Dermis microvascular lymphatic vessel endothelial cell (primary cell): ENCODE measurements at regions not wholly inside any gene's neighbourhood (a gene's known extent, or its start where the extent isn't known, plus 50 kb on each side); places are given as distances from the start of the nearest gene placed in this dataset.
A peak's percentile ranks its signal among the peaks of the same experiment; 100 is the strongest.

Experiments used
- DNase-seq, 2 donors: peaks; one replicate each; pipeline versions ENCODE4 v3.0.0 to v3.0.0-alpha.2; 2010; ENCODE audit warnings: low read depth in 2 of 2

DNA sequence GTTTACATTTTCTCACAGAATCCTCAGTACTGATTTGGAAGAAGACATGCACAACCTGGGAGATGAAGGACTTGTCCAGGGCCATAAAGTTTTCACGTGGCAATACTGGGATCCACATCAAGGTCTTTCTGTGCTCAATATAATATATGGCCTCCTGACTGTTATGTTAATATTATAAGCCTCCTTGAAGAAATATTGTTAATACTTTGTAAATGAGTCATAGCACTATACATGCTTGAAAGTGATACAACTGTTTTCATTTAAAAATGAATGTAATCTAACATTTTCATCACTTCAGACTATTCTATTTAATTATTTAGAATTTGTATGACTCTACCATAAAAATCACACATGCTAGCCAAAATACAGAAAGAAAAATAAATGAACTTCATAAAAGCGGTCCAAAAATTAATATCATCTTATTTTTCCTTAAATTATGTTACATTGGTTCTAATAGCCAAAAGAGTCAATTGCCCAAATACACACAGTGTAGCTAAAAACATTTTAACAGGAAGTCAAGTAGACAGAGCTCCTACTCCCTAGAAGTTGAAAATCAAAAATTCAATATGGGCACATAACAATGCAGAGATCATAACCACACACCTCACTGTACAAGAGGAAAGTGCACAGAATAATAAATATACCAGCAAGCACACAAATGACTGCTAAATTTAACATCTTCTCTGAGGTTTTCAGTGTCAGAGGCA, 188.0 kb upstream of the HDDC2 start:
- peak in 1 of 2 donors; percentile 7 for DNase-seq

DNA sequence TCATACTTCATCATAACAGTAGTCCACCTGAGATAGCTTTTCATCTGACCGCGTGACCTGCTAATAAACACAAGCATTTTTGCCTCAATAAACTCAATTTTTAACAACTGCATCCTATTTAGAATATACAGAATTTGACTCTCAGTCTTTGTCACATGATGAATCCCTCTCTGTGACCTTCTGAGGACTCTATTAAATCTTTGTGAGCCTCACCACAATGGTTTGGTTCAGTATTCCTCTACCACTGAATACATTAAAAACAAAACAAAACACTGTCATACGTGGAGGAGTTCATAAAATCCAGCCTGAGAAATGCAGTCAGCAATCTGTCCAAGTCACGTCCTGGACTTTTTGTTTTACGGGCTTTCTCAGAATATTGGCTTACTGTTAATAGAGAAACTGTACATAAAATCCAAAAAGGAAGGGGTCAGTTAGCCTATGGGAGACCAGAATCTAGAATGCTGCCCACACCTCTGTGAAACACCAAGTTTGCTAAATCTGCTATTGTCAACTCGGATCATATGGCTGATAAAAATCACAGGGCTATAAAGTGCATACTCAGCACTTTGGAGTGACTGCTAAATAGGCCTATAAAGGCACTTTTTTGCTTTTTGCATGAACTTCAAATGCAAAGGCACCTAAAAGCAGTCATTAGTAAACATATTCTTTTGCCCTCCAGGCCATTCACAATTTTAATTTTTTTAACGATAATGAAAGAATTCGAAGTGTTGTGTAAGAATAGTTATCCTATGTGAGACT, 190.3 kb upstream of the HDDC2 start:
- DNase-seq = no peak

DNA sequence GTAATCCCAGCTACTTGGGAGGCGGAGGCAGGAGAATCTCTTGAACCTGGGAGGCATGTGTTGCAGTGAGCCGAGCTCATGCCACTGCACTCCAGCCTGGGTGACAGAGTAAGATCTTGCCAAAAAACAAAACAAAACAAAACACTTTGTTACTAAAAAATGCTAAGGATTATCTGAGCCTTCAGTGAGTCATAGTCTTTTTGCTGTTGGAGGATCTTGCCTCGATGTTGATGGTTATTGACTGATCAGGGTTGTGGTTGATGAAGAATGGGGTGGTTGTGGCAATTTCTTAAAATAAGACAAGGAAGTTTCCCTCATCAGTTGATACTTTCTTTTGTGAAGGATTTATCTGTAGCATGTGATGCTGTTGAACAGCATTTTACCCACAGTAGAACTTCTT, 196.8 kb upstream of the HDDC2 start:
- no peak for DNase-seq

DNA sequence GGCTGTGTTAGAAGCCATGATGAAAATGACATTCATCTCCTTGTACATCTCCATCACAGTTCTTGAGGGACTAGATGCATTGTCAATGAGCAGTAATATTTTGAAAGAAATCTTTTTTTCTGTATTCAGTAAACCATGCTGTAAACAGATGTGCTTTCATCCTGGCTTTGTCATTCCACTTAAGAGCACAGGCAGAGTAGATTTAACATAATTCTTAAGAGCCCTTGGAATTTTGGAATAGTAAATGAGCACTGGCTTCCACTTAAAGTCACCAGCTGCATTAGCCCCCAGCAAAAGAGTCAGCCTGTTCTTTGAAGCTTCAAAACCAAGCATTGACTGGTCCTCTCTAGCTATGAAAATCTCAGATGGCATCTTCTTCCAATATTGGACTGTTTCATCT, 197.8 kb upstream of the HDDC2 start:
- no peak for DNase-seq

DNA sequence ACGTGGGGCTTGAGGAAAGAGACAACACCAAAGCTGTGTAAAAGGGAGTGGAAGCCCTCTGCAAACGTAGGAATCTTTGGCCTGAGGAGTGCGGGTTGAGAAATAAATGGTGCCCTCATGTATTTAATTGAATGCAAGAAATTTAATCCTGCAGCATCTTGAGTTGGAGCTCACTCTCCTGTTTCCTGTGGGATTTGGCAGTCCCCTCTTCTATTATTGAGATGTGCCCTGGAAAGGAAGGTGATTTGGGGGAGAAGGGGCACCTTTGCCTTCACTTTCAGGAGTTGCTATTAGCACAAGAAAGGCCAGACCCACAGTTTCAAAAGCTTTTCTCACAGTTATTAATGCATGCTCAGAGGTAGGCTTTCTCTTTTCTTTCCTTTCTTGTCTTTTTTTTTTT, 201.4 kb upstream of the HDDC2 start:
- no peak for DNase-seq

DNA sequence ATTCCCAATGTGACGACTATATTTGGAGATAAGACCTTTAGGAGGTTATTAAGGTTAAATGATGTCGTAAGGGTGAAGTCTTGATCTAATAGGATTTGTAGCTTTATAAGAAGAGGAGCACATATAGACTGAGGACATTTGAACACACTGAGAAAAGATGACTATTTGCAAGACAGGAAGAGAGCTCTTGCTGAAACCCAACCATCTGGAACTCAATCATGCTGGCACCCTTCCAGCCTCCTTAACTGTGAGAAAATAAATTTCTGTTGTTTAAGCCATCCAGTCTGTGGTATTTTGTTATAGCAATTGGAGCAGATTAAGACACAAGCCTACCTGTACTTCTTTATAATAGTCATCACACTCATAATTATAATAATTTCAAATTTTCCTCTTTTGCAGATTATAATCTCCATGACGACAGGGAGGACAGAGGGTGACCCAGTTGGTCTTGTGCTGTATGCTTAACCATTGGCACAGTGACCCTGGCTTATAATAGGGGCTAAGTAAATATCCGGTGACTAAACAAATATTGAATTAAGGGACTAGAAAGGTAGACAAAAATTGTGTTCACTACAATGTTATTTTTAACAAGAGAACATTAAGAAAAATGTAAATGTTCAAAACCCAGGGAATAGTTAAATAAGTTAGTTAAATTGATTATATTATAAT, 206.4 kb upstream of the HDDC2 start:
- DNase-seq = peak in 1 of 2 donors; percentile 85

DNA sequence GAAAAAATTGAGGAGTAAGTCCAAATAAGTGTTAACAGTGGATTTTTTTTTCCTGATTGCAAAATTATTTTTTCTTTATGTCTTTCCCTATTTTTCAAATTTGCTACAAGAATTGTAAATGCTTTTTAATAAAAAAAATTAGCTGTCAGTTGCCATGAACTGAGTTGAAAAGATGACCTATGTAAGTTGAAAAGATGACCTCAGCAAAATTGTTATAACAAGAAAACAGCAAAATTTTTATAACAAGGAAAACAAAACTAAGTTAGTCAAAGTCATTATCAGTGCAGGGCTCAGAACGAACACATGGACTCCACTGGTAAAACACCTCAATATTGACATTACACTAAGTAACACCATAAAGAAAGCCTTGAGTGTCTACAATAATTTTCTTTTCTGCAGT, 207.0 kb upstream of the HDDC2 start:
- no peak for DNase-seq

DNA sequence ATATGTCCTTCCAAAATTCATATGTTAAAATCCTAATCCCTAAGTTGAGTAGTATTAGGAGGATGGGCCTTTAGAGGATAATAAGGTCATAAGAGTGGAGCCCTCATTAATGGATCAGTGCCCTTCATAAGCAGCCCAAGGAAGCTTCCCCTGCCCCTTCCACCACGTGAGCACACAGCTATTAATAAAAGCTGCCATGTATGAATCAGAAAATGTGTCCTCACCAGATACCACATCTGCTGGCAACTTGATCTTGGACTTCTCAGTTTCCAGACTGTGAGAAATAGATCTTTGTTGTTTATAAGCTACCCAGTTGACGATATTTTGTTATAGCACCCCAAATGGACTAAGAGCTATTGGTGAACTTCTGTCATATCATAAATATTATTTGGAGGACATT, 207.7 kb upstream of the HDDC2 start:
- no peak for DNase-seq

DNA sequence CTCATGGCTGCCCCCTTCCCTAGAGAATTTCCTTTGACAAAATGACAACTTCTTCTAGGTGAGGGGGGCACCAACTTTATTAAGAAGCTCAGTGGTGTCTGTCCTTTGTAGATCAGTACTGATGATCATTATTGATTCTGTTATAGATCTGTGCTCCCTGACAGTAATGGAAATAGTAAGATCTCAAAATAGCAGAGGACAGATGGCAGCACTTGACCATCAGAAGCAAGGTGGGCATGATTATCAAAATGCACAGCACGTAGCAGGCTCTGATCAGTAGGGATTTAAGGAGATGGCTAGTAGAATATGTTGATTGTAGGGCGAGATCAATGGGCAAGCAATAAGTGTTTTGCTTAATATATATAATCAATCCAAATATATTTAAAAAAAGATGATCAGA, 208.6 kb upstream of the HDDC2 start:
- DNase-seq = no peak

DNA sequence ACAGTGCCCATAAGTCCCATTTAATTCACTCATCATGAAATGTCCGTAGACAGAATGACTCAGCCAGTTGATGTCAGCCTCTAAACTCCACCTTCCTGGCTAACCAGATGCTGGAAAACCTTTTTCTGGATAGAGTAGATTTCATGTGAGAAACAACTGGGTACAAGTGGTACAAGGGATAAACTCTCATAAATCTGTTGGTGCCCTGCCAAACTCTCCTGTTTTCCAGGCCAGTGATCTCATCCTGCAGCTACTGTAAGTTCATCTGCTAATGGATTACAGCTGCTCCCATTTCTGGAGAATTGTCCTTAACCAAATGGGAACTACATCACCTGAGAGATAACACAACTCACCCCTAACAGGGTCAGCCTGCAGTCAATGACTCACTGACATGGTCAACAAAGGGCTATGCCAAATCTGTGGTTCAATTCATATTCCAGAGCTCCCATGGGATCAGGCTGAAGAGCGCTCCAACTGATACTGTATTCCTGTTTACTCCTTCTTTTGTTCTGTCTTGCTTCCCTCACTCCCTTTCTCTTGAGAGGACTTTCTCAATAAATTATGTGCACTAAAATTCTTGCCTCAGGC, 210.1 kb upstream of the HDDC2 start:
- DNase-seq = peak in 1 of 2 donors; percentile 94

DNA sequence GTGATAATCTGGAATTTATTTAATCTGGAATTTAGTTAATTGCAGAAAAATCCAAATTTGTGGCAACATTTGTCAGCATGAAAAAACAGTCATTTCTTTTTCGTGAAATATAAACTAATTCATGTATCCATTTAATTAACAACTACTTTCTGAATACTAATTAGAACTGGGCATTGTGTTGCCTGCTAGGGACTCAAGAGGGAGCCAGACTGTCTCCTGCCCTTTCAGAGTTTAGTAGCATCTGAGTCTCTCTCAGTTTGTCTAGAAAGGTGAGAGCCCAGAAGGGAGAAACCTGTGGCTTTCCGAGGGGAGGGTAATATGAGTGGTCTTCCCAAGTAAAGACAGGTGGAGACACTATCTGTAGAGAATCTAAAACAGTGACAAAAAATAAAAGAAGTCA, 210.9 kb upstream of the HDDC2 start:
- DNase-seq = peak in 1 of 2 donors; percentile 39

DNA sequence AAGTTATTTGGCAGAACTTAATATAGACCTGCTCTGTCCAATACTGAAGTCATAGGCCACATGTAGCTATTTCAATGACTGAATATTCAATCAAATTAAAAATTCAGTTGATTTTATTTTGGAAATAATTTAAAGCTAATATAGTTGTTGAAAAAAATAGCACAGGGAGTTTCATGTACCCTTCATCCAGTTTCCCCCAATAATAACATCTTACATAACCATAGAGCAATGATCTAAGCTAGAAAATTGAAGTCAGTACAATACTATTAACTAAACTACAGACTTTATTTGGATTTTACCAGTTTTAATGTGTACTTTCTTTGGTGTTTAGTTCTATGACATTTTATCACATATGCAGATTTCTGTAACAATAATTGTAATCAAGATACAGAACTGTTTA, 212.2 kb upstream of the HDDC2 start:
- DNase-seq = no peak

DNA sequence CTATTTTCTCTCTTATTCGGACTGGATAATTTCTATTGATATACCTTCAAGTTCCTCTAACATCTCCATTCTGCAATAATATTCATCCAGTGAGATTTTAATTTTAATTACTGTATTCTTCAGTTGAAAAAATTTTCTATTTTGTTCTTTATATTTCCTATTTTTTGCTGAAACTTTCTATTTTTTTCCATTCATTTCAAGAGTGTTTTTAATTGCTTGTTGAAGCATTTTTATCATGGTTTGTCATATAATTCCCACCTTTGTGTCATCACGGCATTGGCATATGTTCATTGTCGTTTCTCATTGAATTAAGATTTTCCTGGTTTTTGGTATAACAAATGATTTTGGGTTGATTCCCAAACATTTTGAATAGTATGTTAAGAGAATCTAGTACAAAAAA, 214.9 kb upstream of the HDDC2 start:
- DNase-seq = no peak

DNA sequence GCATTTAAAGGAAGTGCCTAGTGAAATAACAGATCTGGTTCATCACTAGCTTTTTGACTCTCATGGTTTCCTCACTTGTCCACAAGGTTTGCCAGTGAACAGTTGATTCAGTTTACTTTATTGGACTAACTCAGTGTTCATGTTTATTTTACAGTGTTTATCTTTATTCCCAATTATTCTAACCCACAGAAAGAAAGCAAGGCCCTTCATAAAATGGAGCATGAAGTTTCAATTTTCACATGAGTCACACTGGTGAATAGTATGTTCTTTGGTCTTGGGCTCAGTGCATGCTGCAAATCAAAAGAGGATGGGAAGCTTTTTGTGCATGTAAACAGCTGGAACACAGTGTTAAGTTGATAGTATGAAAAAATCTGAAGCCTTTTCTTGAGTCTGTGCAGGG, 217.6 kb upstream of the HDDC2 start:
- no peak for DNase-seq

DNA sequence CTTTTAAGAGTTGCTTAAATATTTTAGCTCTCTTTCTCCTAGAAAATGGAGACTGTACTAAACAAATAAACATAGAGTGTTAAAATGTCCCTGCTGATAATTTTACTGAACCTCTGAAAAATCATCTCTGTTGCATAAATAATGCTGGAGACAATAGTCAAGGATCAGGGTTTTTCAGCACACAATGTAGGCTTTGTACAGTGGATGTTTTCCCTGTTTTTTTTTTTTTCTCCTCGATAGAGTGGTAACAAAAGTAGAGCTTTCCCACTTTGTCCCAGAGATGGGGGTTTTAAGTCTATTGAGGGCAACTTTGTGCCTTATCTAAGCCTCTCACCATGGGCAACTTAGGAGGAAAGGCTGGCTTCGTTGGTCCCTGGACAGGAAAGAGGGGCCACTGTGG, 222.6 kb upstream of the HDDC2 start:
- DNase-seq = no peak

DNA sequence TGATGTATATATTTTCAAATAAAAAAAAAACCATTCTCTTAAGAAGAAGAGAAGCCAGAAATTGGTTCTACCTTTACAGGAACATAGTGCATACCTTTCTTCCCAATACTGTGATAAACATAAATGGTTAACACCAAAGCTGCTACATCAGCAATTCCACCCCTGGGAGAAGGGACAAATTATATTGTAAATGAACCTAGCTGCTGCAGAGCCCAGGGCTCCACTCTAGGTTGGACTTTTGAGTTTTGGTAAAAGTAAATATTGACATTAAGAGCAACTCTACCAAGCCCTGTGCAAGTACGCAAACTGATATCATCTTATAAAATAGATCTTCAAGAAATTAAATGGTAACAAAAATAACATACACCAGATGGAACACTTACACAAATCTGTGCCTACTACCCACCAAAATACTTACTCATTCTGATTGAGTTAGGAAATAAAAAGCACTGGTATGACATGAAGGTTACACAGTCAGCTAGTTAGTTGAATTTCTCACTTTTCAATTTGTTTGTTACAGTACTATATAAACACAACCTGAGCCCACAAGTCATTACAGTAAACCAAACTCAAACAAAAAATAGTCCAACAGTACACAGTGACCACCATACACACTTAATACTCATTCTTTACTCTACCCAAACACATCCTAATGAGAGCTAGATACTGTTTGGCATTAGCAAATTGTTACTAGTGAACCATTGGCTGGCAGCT, 223.3 kb upstream of the HEY2 start:
- no peak for DNase-seq

DNA sequence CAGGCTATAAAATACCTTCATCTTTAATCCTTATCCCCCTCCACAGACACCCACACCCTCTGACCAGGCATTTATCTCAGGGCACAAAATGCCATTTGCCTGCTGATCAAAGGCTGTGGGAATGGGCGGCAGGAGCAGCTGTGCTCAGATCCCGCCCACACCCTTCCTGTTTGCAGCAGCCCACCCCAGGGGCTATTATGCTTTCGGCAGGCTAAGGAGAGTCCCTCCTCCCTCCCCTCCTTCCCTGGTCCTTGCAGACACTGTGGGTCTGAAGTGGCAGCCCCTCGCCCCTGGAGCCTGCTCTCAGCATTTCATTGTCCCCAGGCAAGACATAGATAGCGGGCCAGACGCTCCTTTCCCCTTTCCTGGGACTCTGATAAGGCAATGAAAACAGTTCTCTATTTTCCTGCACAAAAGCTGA, 220.8 kb upstream of the HEY2 start:
- no peak for DNase-seq

DNA sequence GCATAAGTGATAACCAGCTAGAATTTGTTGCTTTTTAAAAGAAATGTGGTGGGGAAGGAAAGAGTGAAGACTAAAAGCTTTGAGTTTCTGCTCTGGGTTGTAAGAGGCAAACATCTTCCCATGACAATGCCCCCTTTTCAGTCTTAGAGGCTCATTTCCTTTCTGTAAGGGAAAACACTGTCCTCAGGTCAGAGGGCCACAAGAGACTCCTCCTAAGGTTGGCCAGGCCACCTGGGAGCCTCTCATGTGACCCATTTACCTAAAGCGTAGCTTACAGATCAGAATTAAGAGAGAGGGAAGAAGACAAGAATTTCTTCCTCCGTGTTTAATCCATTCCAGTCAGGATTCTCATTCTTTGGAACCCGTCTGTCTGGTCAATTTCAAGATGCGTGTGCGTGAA, 220.4 kb upstream of the HEY2 start:
- DNase-seq = no peak

DNA sequence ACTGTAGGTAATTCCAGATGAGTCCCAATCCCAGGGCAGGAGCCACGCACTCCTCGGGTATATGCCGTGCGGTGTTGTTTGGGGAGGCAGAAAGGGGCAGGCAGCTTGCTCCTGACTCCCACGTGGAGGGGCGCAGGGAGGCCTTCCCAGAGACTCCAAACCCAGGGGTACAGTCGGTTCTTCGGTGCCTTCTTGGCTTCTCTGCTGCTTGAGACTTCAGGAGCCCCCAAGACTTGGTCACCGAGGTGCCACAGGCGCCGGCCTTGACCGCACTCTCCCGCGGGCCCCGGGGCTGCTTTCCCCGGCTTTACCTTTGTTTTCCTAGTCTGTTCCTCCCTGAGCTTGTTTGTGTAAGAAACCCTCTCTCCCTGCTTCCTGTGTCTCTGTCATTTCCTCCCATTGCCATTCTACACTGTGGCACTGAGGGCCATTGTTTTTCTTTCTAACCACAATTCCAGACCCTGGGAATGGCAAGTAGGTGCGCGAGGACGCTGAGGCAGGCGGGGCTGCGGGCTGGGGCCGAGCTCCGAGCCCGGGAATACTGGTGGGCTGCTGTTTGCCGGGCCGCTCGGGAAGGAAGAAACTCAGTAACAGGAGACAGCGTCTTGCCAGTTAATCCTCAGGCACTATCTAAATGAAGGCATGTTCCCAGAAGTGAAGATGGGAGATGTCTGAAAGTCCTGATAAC, 215.6 kb upstream of the HEY2 start:
- DNase-seq = peak in 1 of 2 donors; percentile 81

DNA sequence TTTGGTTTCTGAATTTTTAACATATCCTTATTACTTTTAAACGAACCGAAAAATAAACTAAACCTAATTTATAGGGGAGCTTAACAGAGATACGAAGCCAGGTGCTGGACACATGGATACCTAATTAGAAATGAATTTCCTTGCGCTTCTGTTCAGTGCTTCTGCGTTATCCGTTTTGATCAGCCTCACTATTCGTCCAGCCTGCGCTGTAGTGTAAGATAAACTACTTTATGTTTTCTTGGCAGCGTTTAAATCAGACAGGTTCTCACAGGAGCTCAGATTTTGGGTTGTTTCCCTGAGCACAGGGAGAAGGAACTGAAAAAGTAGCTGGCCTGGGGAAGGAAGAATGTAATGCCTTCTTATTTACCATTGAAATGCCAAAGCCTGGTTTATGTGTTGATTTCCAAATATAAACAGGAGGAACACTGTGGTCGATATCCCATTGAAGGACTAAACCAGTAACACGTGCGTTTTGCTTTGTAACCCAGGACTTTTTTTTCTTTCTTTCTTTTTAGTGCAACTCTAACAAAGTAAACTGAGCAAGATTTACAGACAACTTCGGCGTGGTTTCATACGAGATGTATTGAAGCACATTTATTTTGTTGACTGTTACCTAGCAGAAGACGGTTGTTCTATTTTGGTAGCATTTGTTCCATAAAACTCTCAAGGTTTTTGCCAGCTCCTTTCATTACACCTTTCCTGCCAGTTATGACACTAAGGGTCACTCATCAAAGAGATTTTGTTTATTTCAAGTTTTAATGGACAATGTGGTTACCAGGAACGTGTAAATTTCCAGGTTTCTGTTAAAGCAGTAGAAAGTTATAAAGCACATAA, 214.8 kb upstream of the HEY2 start:
- peak in 1 of 2 donors; percentile 19 for DNase-seq
